G401 (cell line): ENCODE measurements at regions not wholly inside any gene's neighbourhood (a gene's known extent, or its start where the extent isn't known, plus 50 kb on each side); places are given as distances from the start of the nearest gene placed in this dataset.
"Not testable (repeated sequence)": the region's sequence is repeated elsewhere in the genome, so short reads cannot be mapped to it uniquely, and the experiment has no call there.

ENCODE experiments used
- DNase-seq: peaks from one replicate; pipeline ENCODE4 v3.0.0-alpha.2; 2015; ENCODE audit warnings: low spot score
- in situ Hi-C: cut with HindIII; loops from 2 replicates; pipeline ENCODE4 v1.10.0; 2016; ENCODE audit warnings: low sequenced_read_pairs, mixed read lengths

DNA sequence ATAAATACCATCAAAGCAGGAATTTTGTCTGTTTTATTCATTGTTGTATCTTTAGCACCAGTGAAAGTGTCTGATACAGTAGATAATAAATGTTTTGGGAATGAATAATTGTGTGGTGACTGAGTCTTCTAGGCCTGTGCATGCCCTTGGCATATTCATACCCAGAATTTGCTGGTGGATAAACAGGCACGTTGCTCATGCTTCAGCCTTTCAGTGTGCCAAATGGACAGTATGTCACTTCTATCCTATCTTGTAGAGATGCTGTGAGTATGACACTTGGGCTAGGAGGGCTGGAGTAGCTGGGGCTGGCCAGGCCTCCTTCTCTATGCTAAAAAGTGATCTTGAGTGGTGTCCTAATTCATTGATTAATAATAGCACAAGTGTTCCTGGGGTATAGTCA lies 287.3 kb upstream of the DDI1 start:
- in situ Hi-C loops: no loop called here
- DNase-seq: no peak

DNA sequence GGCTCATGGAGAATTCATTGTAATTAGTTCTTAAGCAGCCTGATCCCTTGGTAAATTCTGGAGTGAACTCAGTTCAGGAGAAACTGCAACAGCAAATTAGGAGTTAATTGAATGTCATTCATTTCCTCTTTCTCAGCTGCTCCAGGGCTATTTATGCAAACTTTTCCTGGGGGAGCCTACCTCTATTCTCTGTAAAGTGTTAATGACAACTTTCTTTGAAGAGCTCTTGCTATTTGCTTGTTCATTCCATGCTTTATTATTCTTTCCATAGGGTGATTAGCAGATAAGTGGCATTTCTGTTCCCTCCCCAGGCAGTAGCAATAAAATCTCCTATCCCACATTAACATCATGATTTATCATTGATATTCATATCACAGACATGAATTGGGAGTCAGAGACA lies 267.6 kb upstream of the DDI1 start:
- in situ Hi-C loops: no loop called here
- DNase-seq: no peak

- no peak for DNase-seq
- in situ Hi-C loops: no loop called here
Observed at GRCh38 chr11:103773059-103773458, 263.4 kb upstream of the DDI1 start.

DNA sequence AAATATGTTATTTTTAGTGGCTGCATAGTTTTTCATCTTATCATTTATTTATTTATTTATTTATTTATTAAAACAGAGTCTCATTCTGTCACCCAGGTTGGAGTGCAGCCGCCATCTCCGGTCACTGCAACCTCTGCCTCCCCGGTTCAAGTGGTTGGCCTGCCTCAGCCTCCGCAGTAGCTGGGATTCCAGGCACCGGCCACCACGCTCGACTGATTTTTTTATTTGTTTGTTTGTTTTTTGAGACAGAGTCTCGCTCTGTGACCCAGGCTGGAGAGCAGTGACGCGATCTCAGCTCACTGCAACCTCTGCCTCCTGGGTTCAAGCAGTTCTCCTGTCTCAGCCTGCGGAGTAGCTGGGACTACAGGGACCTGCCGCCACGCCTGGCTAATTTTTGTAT lies 262.9 kb upstream of the DDI1 start:
- DNase-seq: no peak
- in situ Hi-C loops: no loop called here

DNA sequence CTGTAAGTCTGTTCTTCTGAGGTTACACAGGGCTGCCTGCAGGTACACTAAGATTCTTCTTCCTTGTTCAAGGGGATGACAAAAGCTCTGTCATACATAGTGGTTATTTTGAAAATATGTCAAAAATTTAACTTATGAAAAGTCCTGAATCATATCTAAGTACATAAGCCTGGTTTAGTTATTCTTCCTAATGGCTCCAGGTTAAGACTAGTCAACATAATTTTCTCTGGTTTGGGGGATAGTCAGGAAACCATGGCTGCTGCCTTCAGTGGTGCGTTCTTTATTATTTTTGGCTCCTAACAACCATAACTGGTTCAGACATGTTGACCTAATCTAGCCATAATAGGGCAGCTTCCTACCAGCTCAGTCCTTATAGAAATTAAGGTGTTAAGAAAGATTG lies 257.4 kb upstream of the DDI1 start:
- in situ Hi-C loops: no loop called here
- DNase-seq: no peak

- in situ Hi-C loops: no loop called here
- DNase-seq: peak; percentile 41
Observed at GRCh38 chr11:103789952-103790351, 246.5 kb upstream of the DDI1 start.

- no peak for DNase-seq
- in situ Hi-C loops: no loop called here
Observed at GRCh38 chr11:103792981-103793468, 243.4 kb upstream of the DDI1 start.

GRCh38 chr11:103794262-103794661 lies 242.2 kb upstream of the DDI1 start:
- DNase-seq: no peak
- in situ Hi-C loops: no loop called here

- DNase-seq: no peak
- in situ Hi-C loops: no loop called here
Observed at GRCh38 chr11:103798026-103798425, 238.4 kb upstream of the DDI1 start.

- in situ Hi-C loops: no loop called here
Observed at GRCh38 chr11:103798446-103798845, 238.0 kb upstream of the DDI1 start.

GRCh38 chr11:103800406-103801114 lies 235.9 kb upstream of the DDI1 start:
- DNase-seq: no peak
- in situ Hi-C loops: no loop called here

More at GRCh38 chr11:103798446-103798845, 238.0 kb upstream of the DDI1 start:
- no peak for DNase-seq

DNA sequence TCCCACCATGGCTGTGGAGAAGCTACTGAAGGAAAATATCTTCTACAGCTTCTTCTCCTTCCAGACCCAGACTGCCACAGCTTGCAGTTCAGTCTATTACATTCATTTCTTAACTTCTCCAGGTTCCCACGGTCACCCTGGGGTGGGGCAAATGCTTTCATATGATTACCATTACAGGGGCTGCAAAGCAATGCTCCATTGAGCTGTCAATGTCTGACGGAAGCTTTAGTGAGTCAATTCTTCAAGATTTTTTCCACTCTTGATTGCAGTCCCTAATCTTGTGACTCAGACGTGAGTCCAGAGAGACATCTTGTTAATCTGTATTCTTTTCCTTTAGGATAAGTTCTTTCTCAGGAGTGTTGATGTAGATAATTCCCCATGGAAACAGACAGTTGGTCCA lies 233.4 kb upstream of the DDI1 start:
- no peak for DNase-seq
- in situ Hi-C loops: no loop called here

DNA sequence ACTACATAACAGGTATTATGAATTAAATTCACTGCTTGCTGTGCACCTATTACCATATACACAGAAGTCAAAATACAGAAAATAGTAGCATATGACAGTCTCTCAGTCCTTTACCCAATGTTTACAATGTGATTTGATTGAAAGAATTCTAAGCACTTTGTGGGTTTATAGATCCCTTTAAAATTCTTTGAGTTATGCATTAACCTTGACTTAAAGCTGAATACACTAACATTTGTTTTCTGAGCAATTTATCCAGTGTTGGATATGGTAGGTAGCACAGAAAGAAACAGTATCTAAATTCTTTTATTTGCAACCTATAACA lies 230.8 kb upstream of the DDI1 start:
- DNase-seq: no peak
- in situ Hi-C loops: no loop called here

DNA sequence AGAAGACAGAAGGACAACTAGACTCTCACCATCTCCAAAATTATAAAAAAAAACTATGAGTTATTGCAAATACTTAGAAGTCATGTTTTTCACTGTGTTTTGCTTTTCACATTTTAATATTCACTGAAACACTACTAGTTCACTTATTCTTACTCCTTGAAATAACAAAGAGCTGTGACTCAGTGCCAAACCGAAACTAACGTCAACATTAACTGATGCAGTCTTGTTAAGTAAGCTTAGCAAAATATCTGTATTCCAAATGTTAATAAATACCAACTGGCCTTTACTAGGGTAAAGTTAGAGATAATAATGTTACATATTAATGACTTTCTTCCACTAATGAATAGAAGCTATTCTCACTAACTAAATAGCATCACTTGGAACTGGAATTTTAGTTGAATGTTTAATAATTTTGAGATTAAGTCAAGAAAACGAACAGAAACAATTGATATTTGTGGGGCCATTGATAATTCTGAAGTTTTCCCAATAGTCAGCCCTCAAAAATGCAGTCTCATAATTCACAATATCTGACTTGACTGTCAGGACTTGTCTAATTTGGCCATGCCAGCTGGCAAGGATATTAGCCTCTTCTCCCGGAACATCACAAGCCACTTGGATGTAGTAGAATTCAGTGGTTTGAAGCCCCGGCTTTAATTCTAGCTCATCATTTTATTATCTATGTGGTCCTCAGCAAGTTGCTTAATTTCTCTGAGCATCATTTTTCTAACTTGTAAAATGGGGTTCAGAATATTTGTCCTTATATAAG lies 230.1 kb upstream of the DDI1 start:
- DNase-seq: no peak
- in situ Hi-C loops: no loop called here

- in situ Hi-C loops: no loop called here
- DNase-seq: no peak
Observed at GRCh38 chr11:103807806-103808205, 228.6 kb upstream of the DDI1 start.

GRCh38 chr11:103808252-103808651 lies 228.2 kb upstream of the DDI1 start:
- no peak for DNase-seq
- in situ Hi-C loops: no loop called here

DNA sequence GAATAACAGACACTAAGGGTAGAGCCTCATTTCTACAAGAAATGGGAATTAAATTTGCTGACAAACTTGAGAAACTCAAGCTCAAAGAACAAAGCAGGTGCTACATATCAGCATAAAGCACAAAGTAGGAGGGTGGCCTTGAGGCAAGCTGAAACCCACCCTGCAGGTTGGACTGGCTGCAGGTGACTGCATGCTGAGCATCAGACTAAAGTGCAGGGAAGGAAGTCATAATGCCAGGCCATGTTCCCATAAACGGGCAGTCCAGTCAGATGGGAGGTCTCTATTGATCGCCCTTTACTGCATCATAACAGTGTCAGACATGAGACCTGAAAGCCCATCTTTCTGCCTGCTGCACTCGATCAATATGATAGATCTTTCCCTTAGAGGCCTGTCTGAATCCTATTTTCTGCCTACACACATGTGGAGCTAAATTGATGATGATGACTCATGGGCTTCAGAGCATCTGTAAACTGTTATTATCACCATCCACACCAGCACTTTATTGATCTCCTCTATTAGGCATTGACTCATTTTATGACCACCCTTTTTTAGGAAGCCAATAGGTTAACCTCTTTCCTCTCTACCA lies 224.5 kb upstream of the DDI1 start:
- DNase-seq: no peak
- in situ Hi-C loops: no loop called here

DNA sequence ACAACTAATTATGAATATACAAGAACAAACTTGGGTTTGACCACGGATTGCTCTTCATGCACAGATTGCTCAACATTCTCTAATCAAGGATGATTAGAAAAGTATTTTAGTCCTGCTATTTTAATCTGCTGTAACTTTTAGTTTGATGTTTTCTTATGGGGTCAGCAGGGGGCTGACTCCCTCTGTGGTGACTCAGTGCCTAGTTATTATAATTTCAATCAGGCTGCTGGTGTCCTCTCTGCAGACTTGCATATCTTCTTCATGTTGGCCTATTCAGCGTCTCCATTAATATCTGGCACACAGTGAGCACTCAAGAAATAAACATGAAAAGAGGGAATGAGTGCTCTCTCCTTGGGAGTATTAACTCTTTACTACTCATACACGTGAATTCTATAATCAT lies 223.8 kb upstream of the DDI1 start:
- in situ Hi-C loops: no loop called here

GRCh38 chr11:103820345-103820744 lies 216.1 kb upstream of the DDI1 start:
- DNase-seq, in situ Hi-C loops: not testable (repeated sequence)

More for the DNA sequence above, 223.8 kb upstream of the DDI1 start:
- no peak for DNase-seq

DNA sequence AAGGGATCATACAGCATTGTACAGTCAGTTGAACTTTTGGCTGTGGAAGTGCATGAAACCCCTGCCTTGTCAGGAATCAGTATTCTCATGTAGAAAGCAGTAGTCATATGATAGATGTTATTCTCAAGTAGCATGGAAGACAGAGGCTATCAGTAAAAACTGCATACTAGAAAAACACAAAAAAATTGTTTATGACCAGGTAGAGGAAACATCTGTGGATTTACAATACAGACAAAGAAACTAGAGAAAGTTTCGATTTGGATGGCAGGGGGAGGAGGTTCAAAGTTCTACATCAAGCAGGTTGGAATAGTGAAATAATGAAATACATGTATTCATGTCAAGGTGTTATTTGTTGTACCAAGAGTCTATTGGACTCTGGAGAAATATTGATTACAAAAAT lies 212.3 kb upstream of the DDI1 start:
- no peak for DNase-seq
- in situ Hi-C loops: no loop called here
